ENCODE measurements at regions not wholly inside any gene's neighbourhood (a gene's known extent, or its start where the extent isn't known, plus 50 kb on each side); places are given as distances from the start of the nearest gene placed in this dataset.

DNA sequence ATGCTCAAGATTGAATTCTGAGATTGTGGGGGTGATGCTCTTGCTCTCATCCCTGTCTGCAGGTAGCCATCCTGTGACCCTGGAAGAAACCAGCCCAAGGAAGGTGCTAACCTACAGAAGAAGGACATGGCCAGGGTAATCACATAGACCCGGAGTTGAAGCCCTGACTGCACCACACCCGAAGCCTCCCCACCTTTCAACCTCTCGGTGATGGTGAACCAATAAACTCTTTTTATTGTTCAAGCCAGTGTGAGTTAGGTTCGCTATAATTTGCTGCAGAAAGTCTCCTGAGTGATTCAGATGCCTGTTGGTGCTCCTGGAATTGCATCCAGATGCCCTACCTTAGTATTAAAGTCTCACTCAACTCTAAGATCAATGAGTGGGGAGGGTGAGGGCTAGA, 163.6 kb downstream of the PLPP3 start:
- Histone ChIP-seq H3K36me3 (ENCODE audit: control insufficient read depth, insufficient read depth, low read length) (no peaks in the 10 kb centered on the region), H3K9ac (ENCODE audit: extremely low read depth, low read length, poor library complexity, severe bottlenecking) (no peak overlapping the region), H3K27me3 (ENCODE audit: control insufficient read depth, insufficient read depth, low read length, poor library complexity, severe bottlenecking) (no peaks in the 10 kb centered on the region), H3K27ac (ENCODE audit: low read depth, low read length) (no peak overlapping the region), H3K4me1 (ENCODE audit: control insufficient read depth, insufficient read depth, low read length) (peaks cover 5% of the 10 kb centered on the region), H3K4me3 (ENCODE audit: low read length) (no peak overlapping the region), H3K9me3 (ENCODE audit: control insufficient read depth, low read length) (peaks cover 3% of the 10 kb centered on the region)
- DNase-seq = peak; percentile 33
- WGBS, 2 experiments (ENCODE audit: insufficient coverage in 1 of 2, insufficient read length in 1 of 2) = 90 to 94% methylated on average over 2 to 4 of the region's 4 CpGs
- Mint-ChIP-seq H3K27me3 (ENCODE audit: insufficient read depth) (no peaks in the 10 kb centered on the region), H3K9me3 (no peaks in the 10 kb centered on the region), H3K4me1 (peaks cover 63% of the 10 kb centered on the region), H3K36me3 (ENCODE audit: low read depth) (no peaks in the 10 kb centered on the region), H3K27ac (no peak overlapping the region), H3K4me3 (peak overlapping the region; percentile 7)
- no peak for TF ChIP-seq CTCF (conservative IDR thresholded peaks at IDR 0.05)

- Mint-ChIP-seq H3K27me3 (ENCODE audit: insufficient read depth) (no peaks in the 10 kb centered on the region), H3K36me3 (ENCODE audit: low read depth) (no peaks in the 10 kb centered on the region), H3K9me3 (peaks cover 4% of the 10 kb centered on the region), H3K27ac (peak overlapping the region; percentile 16), H3K4me1 (peaks cover 63% of the 10 kb centered on the region), H3K4me3 (peak overlapping the region; percentile 7)
- WGBS, 2 experiments (ENCODE audit: insufficient coverage in 1 of 2, insufficient read length in 1 of 2) = 85 to 90% methylated on average over 3 of the region's 3 CpGs
- Histone ChIP-seq H3K36me3 (ENCODE audit: control insufficient read depth, insufficient read depth, low read length) (no peaks in the 10 kb centered on the region), H3K27me3 (ENCODE audit: control insufficient read depth, insufficient read depth, low read length, poor library complexity, severe bottlenecking) (no peaks in the 10 kb centered on the region), H3K4me3 (ENCODE audit: low read length) (no peak overlapping the region), H3K4me1 (ENCODE audit: control insufficient read depth, insufficient read depth, low read length) (peaks cover 5% of the 10 kb centered on the region), H3K9me3 (ENCODE audit: control insufficient read depth, low read length) (peaks cover 7% of the 10 kb centered on the region), H3K27ac (ENCODE audit: low read depth, low read length) (no peak overlapping the region), H3K9ac (ENCODE audit: extremely low read depth, low read length, poor library complexity, severe bottlenecking) (no peak overlapping the region)
- DNase-seq = peak; percentile 36
- TF ChIP-seq CTCF (conservative IDR thresholded peaks at IDR 0.05) = no peak
Observed at GRCh38 chr1:56415258-56415657, 164.1 kb downstream of the PLPP3 start.

DNA sequence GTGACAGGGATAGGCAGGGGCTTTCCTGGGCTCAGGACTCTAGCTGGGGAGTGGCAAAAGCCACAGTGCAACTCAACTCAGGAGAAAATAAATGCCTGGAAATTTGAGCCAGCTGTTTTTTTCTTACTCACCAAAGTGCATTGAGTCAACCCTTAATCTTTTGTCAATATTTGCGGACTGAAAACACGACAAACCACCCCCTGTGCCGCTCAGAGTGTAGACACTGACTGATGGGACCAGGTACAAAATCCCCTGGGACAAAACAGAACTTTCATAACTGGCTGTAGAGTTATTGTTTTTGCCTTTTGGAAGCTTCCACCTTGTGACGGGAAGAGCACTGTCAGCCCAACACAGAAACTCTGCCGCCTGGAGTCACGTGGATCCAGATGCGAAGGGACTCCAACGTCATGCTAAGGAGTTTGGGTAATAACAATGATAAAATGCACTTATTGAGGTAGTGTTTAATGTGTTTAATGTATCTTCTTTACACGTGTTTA, 164.6 kb downstream of the PLPP3 start:
- H3K4me3 Mint-ChIP-seq = peak overlapping the region; percentile 7
- no peak overlapping the region for H3K4me3 ChIP-seq (ENCODE audit: low read length)
- peaks cover 11% of the 10 kb centered on the region for H3K9me3 ChIP-seq (ENCODE audit: control insufficient read depth, low read length)
- H3K36me3 Mint-ChIP-seq (ENCODE audit: low read depth) = no peaks in the 10 kb centered on the region
- H3K27me3 Mint-ChIP-seq (ENCODE audit: insufficient read depth) = no peaks in the 10 kb centered on the region
- H3K36me3 ChIP-seq (ENCODE audit: control insufficient read depth, insufficient read depth, low read length) = no peaks in the 10 kb centered on the region
- peaks cover 6% of the 10 kb centered on the region for H3K9me3 Mint-ChIP-seq
- peaks cover 5% of the 10 kb centered on the region for H3K4me1 ChIP-seq (ENCODE audit: control insufficient read depth, insufficient read depth, low read length)
- peak; percentile 38 for DNase-seq
- 81 to 87% methylated on average over 6 to 9 of the region's 9 CpGs for WGBS, 2 experiments (ENCODE audit: insufficient coverage in 1 of 2, insufficient read length in 1 of 2)
- H3K27ac ChIP-seq (ENCODE audit: low read depth, low read length) = no peak overlapping the region
- no peak overlapping the region for H3K27ac Mint-ChIP-seq
- H3K4me1 Mint-ChIP-seq = peaks cover 63% of the 10 kb centered on the region
- H3K9ac ChIP-seq (ENCODE audit: extremely low read depth, low read length, poor library complexity, severe bottlenecking) = no peak overlapping the region
- no peak for TF ChIP-seq CTCF (conservative IDR thresholded peaks at IDR 0.05)
- no peaks in the 10 kb centered on the region for H3K27me3 ChIP-seq (ENCODE audit: control insufficient read depth, insufficient read depth, low read length, poor library complexity, severe bottlenecking)

Data from endodermal cell (in vitro differentiated cells).